WERI-Rb-1 (cell line): ENCODE measurements at regions not wholly inside any gene's neighbourhood (a gene's known extent, or its start where the extent isn't known, plus 50 kb on each side); places are given as distances from the start of the nearest gene placed in this dataset.

Source experiments
- DNase-seq: peaks from one replicate; pipeline ENCODE4 v3.0.0-alpha.2; 2020
- H3K27ac ChIP-seq: fragments of 250-450 bp; sonication (Bioruptor Pico); 2 replicates; pipeline ENCODE4 v1.5.1; 2020; ENCODE audit warnings: mild to moderate bottlenecking, moderate library complexity
- H3K27me3 ChIP-seq: fragments of 250-450 bp; sonication (Bioruptor Pico); 2 replicates; pipeline ENCODE4 v1.5.1; 2021; ENCODE audit warnings: mild to moderate bottlenecking, low read depth, moderate library complexity; ENCODE audit not compliant: insufficient read depth, severe bottlenecking
- H3K36me3 ChIP-seq: fragments of 250-450 bp; sonication (Bioruptor Pico); 2 replicates; pipeline ENCODE4 v1.5.1; 2020; ENCODE audit warnings: mild to moderate bottlenecking, moderate library complexity
- H3K4me3 ChIP-seq: 2 replicates; pipeline ENCODE4 v1.5.1; 2011; ENCODE audit warnings: low read depth, mild to moderate bottlenecking, control low read depth, low read length
- H3K9me3 ChIP-seq: fragments of 250-450 bp; sonication (Bioruptor Pico); 2 replicates; pipeline ENCODE4 v1.5.1; 2021; ENCODE audit warnings: mild to moderate bottlenecking, moderate library complexity; ENCODE audit not compliant: severe bottlenecking
- CTCF ChIP-seq: IDR thresholded peaks from 2 replicates; pipeline ENCODE4 v1.5.1; 2011; ENCODE audit warnings: low read depth, mild to moderate bottlenecking, control low read depth, inconsistent platforms, low read length

DNA sequence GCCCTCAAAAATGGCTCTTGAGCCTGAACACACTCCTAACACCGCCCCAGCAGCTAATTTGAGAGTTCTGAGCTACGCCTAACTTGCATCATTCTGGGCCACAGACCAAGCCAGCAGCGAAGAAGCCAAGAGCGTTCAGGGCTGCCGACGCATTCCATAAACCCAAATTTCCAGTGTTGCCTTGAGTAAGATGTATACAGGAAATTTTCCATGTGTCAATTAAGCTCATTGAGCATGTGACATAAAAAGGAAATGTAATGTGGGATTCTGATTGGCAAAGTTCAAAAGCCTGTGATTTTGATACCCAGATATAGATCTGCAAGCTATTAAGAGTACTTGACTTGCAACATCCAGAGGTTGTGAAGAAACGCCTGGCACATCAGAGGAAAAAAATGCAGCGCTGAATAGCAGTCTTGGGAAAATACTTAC is 148.6 kb upstream of the NR2F2 start:
- DNase-seq, result no peak
- Histone ChIP-seq H3K4me3 (no peak overlapping the region), H3K9me3 (no peaks in the 10 kb centered on the region), H3K27me3 (peaks cover 3% of the 10 kb centered on the region), H3K27ac (no peak overlapping the region), H3K36me3 (no peaks in the 10 kb centered on the region)
- TF ChIP-seq CTCF, result no peak

GRCh38 chr15:96182736-96183513 is 147.6 kb upstream of the NR2F2 start:
- Histone ChIP-seq H3K27me3 (peaks cover 3% of the 10 kb centered on the region), H3K9me3 (no peaks in the 10 kb centered on the region), H3K36me3 (no peaks in the 10 kb centered on the region), H3K27ac (no peak overlapping the region), H3K4me3 (no peak overlapping the region)
- no peak for DNase-seq
- TF ChIP-seq CTCF, result no peak

DNA sequence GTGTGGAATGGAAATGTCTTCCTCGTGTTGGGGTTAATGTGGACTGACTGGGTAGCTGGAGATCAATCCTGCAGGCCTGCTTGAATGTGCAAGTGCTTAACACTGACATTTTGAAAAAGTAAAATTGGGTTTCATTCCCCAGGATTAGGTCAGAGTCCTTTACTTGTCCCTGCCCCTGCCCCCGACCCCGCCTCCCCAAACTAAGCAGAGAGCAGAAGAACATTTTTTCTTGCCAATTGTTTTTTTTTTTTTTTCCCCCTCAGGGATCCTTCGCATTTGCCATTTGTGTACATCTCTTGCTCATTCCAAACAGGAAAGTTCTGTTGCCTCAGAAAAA is 147.0 kb upstream of the NR2F2 start:
- DNase-seq, result no peak
- no peak for TF ChIP-seq CTCF
- no peak overlapping the region for H3K27ac ChIP-seq
- no peaks in the 10 kb centered on the region for H3K9me3 ChIP-seq
- H3K27me3 ChIP-seq, result peaks cover 3% of the 10 kb centered on the region
- H3K4me3 ChIP-seq, result no peak overlapping the region
- H3K36me3 ChIP-seq, result no peaks in the 10 kb centered on the region

DNA sequence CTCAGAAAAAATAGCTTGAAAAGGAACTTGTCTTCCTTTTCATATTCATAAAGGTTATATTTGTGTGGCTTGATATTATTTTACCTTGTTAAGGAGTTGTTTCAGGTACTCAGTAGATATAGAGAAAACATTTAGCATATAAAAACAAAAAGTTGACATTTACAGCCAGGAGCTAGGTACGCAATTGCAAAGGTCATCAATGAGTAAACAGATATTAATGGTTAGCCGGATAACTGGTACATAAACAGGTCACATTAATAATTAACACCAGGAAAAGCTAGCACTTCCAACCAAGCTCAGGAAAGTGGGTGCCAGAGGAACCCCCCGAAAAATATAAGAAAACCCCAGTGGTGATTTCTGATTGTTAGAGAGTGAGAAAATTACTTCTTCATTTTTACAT is 146.6 kb upstream of the NR2F2 start:
- Histone ChIP-seq H3K9me3 (no peaks in the 10 kb centered on the region), H3K27me3 (peaks cover 3% of the 10 kb centered on the region), H3K27ac (no peak overlapping the region), H3K4me3 (no peak overlapping the region), H3K36me3 (no peaks in the 10 kb centered on the region)
- no peak for DNase-seq
- no peak for TF ChIP-seq CTCF

DNA sequence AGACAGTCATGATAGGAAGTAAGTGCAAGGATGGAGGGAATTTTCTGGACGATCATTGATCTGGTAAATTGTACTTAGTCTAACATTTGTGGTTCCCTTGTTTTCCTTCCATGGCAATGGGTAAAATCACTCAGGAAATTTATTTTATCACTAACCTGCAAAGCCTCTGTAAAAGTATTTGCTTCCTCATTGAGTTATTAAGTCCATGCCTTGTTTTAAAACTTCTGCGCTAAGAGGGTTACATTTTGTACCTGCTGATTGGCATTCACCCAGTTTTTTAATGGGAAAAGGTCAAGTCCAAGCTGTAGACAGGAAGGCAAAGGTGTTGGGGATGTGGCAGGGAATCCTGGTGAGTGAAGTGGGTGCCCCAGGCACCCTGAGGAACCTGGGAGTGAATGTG is 146.2 kb upstream of the NR2F2 start:
- no peak for DNase-seq
- no peak overlapping the region for H3K27ac ChIP-seq
- no peaks in the 10 kb centered on the region for H3K9me3 ChIP-seq
- H3K36me3 ChIP-seq, result no peaks in the 10 kb centered on the region
- no peak for TF ChIP-seq CTCF
- no peak overlapping the region for H3K4me3 ChIP-seq
- H3K27me3 ChIP-seq, result peaks cover 3% of the 10 kb centered on the region

DNA sequence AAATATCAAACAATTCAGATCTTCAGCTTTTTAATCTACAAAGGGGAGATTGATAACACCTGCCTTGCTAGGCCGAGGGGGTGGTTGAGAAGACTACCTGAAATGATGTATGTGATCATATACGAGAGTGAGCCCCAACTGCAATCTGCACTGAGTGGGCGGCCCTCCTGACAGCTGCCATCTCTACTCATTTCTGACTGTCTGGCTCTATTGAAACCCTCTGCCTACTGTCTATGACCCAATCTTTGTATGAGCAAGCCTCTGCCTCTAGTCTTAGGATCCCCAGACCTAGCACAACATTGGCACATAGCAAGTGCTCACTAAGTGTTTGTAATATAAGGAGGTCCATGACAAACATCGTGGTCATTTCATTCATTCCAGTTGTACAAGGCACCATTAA is 144.4 kb upstream of the NR2F2 start:
- H3K27ac ChIP-seq, result no peak overlapping the region
- TF ChIP-seq CTCF, result no peak
- H3K36me3 ChIP-seq, result no peaks in the 10 kb centered on the region
- H3K27me3 ChIP-seq, result peaks cover 3% of the 10 kb centered on the region
- no peak overlapping the region for H3K4me3 ChIP-seq
- no peaks in the 10 kb centered on the region for H3K9me3 ChIP-seq
- DNase-seq, result no peak
